ENCODE measurements at regions not wholly inside any gene's neighbourhood (a gene's known extent, or its start where the extent isn't known, plus 50 kb on each side); places are given as distances from the start of the nearest gene placed in this dataset.

- ChIA-PET CTCF (no interaction called here), POLR2A (no interaction called here)
- no peak overlapping the region for H3K27ac ChIP-seq (ENCODE audit: extremely low read depth, low read depth, low read length)
- TF ChIP-seq, protein P1, sequence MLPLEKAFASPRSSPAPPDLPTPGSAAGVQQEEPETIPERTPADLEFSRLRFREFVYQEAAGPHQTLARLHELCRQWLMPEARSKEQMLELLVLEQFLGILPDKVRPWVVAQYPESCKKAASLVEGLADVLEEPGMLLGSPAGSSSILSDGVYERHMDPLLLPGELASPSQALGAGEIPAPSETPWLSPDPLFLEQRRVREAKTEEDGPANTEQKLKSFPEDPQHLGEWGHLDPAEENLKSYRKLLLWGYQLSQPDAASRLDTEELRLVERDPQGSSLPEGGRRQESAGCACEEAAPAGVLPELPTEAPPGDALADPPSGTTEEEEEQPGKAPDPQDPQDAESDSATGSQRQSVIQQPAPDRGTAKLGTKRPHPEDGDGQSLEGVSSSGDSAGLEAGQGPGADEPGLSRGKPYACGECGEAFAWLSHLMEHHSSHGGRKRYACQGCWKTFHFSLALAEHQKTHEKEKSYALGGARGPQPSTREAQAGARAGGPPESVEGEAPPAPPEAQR (tag by site-specific recombination; IDR thresholded peaks at IDR 0.05): no peak
- no peak for TF ChIP-seq ATF2 (tag by site-specific recombination; IDR thresholded peaks at IDR 0.05; ENCODE audit: low read depth)
- no peak for TF ChIP-seq ZSCAN5A (tag by site-specific recombination; IDR thresholded peaks at IDR 0.05)
- TF ChIP-seq ZFHX2 (tag by site-specific recombination; conservative IDR thresholded peaks at IDR 0.05): no peak
- no peak for TF ChIP-seq ZNF10 (tag by site-specific recombination; IDR thresholded peaks at IDR 0.05)
- TF ChIP-seq, protein P2, sequence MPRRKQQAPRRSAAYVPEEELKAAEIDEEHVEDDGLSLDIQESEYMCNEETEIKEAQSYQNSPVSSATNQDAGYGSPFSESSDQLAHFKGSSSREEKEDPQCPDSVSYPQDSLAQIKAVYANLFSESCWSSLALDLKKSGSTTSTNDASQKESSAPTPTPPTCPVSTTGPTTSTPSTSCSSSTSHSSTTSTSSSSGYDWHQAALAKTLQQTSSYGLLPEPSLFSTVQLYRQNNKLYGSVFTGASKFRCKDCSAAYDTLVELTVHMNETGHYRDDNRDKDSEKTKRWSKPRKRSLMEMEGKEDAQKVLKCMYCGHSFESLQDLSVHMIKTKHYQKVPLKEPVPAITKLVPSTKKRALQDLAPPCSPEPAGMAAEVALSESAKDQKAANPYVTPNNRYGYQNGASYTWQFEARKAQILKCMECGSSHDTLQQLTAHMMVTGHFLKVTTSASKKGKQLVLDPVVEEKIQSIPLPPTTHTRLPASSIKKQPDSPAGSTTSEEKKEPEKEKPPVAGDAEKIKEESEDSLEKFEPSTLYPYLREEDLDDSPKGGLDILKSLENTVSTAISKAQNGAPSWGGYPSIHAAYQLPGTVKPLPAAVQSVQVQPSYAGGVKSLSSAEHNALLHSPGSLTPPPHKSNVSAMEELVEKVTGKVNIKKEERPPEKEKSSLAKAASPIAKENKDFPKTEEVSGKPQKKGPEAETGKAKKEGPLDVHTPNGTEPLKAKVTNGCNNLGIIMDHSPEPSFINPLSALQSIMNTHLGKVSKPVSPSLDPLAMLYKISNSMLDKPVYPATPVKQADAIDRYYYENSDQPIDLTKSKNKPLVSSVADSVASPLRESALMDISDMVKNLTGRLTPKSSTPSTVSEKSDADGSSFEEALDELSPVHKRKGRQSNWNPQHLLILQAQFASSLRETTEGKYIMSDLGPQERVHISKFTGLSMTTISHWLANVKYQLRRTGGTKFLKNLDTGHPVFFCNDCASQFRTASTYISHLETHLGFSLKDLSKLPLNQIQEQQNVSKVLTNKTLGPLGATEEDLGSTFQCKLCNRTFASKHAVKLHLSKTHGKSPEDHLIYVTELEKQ (tag by site-specific recombination; IDR thresholded peaks at IDR 0.05; ENCODE audit: borderline replicate concordance): no peak
- TF ChIP-seq ZNF155 (tag by site-specific recombination; IDR thresholded peaks at IDR 0.05): no peak
- TF ChIP-seq ZNF585B (tag by site-specific recombination; IDR thresholded peaks at IDR 0.05): no peak
- TF ChIP-seq ZNF776 (tag by site-specific recombination; IDR thresholded peaks at IDR 0.05; ENCODE audit: borderline replicate concordance): no peak
- TF ChIP-seq ZNF837 (tag by site-specific recombination; IDR thresholded peaks at IDR 0.05): no peak
- no peak for TF ChIP-seq TCF7L2 (IDR thresholded peaks at IDR 0.05; ENCODE audit: borderline replicate concordance, low read depth, low read length)
- TF ChIP-seq ZSCAN16 (tag by site-specific recombination; IDR thresholded peaks at IDR 0.05): no peak
- TF ChIP-seq, protein P3, sequence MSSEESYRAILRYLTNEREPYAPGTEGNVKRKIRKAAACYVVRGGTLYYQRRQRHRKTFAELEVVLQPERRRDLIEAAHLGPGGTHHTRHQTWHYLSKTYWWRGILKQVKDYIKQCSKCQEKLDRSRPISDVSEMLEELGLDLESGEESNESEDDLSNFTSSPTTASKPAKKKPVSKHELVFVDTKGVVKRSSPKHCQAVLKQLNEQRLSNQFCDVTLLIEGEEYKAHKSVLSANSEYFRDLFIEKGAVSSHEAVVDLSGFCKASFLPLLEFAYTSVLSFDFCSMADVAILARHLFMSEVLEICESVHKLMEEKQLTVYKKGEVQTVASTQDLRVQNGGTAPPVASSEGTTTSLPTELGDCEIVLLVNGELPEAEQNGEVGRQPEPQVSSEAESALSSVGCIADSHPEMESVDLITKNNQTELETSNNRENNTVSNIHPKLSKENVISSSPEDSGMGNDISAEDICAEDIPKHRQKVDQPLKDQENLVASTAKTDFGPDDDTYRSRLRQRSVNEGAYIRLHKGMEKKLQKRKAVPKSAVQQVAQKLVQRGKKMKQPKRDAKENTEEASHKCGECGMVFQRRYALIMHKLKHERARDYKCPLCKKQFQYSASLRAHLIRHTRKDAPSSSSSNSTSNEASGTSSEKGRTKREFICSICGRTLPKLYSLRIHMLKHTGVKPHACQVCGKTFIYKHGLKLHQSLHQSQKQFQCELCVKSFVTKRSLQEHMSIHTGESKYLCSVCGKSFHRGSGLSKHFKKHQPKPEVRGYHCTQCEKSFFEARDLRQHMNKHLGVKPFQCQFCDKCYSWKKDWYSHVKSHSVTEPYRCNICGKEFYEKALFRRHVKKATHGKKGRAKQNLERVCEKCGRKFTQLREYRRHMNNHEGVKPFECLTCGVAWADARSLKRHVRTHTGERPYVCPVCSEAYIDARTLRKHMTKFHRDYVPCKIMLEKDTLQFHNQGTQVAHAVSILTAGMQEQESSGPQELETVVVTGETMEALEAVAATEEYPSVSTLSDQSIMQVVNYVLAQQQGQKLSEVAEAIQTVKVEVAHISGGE (tag by site-specific recombination; conservative IDR thresholded peaks at IDR 0.05; ENCODE audit: low read depth): no peak
- TF ChIP-seq ZNF24 (tag by site-specific recombination; IDR thresholded peaks at IDR 0.05): no peak
- no peak for TF ChIP-seq ZNF169 (tag by site-specific recombination; IDR thresholded peaks at IDR 0.05)
- no peak for TF ChIP-seq GLIS1 (tag by site-specific recombination; IDR thresholded peaks at IDR 0.05)
- no peak for TF ChIP-seq ZSCAN30 (tag by site-specific recombination; IDR thresholded peaks at IDR 0.05)
- TF ChIP-seq SP7 (tag by site-specific recombination; IDR thresholded peaks at IDR 0.05): no peak
- TF ChIP-seq, protein P4, sequence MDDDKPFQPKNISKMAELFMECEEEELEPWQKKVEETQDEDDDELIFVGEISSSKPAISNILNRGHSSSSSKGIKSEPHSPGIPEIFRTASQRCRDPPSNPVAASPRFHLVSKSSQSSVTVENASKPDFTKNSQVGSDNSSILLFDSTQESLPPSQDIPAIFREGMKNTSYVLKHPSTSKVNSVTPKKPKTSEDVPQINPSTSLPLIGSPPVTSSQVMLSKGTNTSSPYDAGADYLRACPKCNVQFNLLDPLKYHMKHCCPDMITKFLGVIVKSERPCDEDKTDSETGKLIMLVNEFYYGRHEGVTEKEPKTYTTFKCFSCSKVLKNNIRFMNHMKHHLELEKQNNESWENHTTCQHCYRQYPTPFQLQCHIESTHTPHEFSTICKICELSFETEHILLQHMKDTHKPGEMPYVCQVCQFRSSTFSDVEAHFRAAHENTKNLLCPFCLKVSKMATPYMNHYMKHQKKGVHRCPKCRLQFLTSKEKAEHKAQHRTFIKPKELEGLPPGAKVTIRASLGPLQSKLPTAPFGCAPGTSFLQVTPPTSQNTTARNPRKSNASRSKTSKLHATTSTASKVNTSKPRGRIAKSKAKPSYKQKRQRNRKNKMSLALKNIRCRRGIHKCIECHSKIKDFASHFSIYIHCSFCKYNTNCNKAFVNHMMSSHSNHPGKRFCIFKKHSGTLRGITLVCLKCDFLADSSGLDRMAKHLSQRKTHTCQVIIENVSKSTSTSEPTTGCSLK (tag by site-specific recombination; IDR thresholded peaks at IDR 0.05): no peak
- TF ChIP-seq KLF1 (tag by site-specific recombination; IDR thresholded peaks at IDR 0.05): no peak
- no peaks in the 10 kb centered on the region for H3K9me3 ChIP-seq (ENCODE audit: control insufficient read depth, insufficient read depth, low read depth, low read length)
- H3K36me3 ChIP-seq (ENCODE audit: control insufficient read depth in 2 of 2, insufficient read depth in 1 of 2, low read length in 2 of 2): no peaks in the 10 kb centered on the region
- H3K4me3 ChIP-seq (ENCODE audit: low read depth, low read length): no peak overlapping the region
- H3K4me1 ChIP-seq (ENCODE audit: control insufficient read depth, insufficient read depth, low read length): no peaks in the 10 kb centered on the region
Observed at GRCh38 chr5:3925935-3926334, 330.3 kb downstream of the IRX1 start.
